K562 (cell line): ENCODE measurements at regions not wholly inside any gene's neighbourhood (a gene's known extent, or its start where the extent isn't known, plus 50 kb on each side); places are given as distances from the start of the nearest gene placed in this dataset.

Source experiments
- ATAC-seq: fragments of 200-7000 bp; cut with Tn5 transposase; 3 replicates; pipeline ENCODE4 v1.9.1; 2020; ENCODE audit warnings: moderate library complexity
- BruUV-seq: library from RNA; stranded (reverse); fragments of 400-500 nt; replicated peaks from 2 replicates; lab custom pipeline; 2021; lab: Mats Ljungman, UMichigan
- CTCF ChIA-PET: fragments of 300-600 bp; formaldehyde crosslinking; extraction: SDS; loops from one replicate; lab custom pipeline; 2021; ENCODE audit warnings: low intra/inter-chr PET ratio; lab: Yijun Ruan, JAX
- POLR2A ChIA-PET: fragments of 300-600, 350-650 bp; sonication (Branson Sonifier 250); formaldehyde crosslinking; extraction: SDS; loops from one replicate; lab custom pipeline; 2021; ENCODE audit warnings: antibody characterized with exemption, inconsistent platforms; lab: Yijun Ruan, JAX
- DNase-seq, 4 experiments: peaks; one replicate each; pipeline versions ENCODE4 v3.0.0 to v3.0.0-alpha.2; 2011 to 2018; ENCODE audit warnings: low spot score in 3 of 4, mixed read lengths in 3 of 4; ENCODE audit errors: extremely low read depth in 1 of 4
- FAIRE-seq: peaks from 2 replicates; lab custom pipeline; 2011; peaks lifted over from hg19 to GRCh38; lab: Jason Lieb, UNC
- H2AFZ ChIP-seq: 2 replicates; pipeline ENCODE4 v1.6.0; 2011; ENCODE audit warnings: low read depth, low read length, control low read depth, inconsistent platforms
- H3K27ac ChIP-seq: fragments of 200-600 bp; 3 replicates; pipeline ENCODE4 v1.8.0; 2011; ENCODE audit warnings: low read depth, mild to moderate bottlenecking, control low read depth, inconsistent platforms, low read length, moderate library complexity, mixed read lengths; ENCODE audit errors: extremely low read depth
- H3K27me3 ChIP-seq, 2 experiments: fragments of 300-600 bp in 1 of 2; 2 replicates in 1 of 2; 3 replicates in 1 of 2; pipeline versions ENCODE4 v1.6.0 to v1.8.0; 2011; ENCODE audit warnings: inconsistent platforms in 2 of 2, low read length in 2 of 2, mild to moderate bottlenecking in 1 of 2, mixed read lengths in 1 of 2, moderate library complexity in 1 of 2; ENCODE audit not compliant: control insufficient read depth in 2 of 2, insufficient read depth in 2 of 2
- H3K36me3 ChIP-seq: fragments of 300-600 bp; 3 replicates; pipeline ENCODE4 v1.8.0; 2011; ENCODE audit warnings: mild to moderate bottlenecking, low read length, inconsistent platforms; ENCODE audit not compliant: control insufficient read depth, insufficient read depth
- H3K4me1 ChIP-seq, 2 experiments: fragments of 200-600 bp in 1 of 2; replicated peaks in 1 of 2; 2 replicates in 1 of 2; 3 replicates in 1 of 2; pipeline versions ENCODE4 v1.5.1 to v1.8.0; 2011; ENCODE audit warnings: inconsistent platforms in 2 of 2, low read length in 2 of 2, mild to moderate bottlenecking in 1 of 2, mixed read lengths in 1 of 2, moderate library complexity in 1 of 2; ENCODE audit not compliant: control insufficient read depth in 2 of 2, insufficient read depth in 2 of 2
- H3K4me2 ChIP-seq: 2 replicates; pipeline ENCODE4 v1.6.1; 2011; ENCODE audit warnings: low read length, control low read depth, inconsistent platforms, mixed read lengths; ENCODE audit not compliant: insufficient read depth
- H3K4me3 ChIP-seq: fragments of 200-600 bp; sonication (generic), shearing (Covaris generic); 2 replicates; pipeline ENCODE4 v1.5.1; 2016; ENCODE audit warnings: control low read depth, inconsistent platforms
- H3K79me2 ChIP-seq: fragments of 200-600 bp; 3 replicates; pipeline ENCODE4 v1.8.0; 2011; ENCODE audit warnings: low read length, inconsistent platforms; ENCODE audit not compliant: control insufficient read depth, insufficient read depth
- H3K9ac ChIP-seq, 2 experiments: 2 replicates each; pipeline versions ENCODE4 v1.6.0 to v1.6.1; 2011; ENCODE audit warnings: low read depth in 2 of 2, low read length in 2 of 2, control low read depth in 1 of 2, inconsistent platforms in 1 of 2, mild to moderate bottlenecking in 1 of 2, mixed read lengths in 1 of 2; ENCODE audit not compliant: insufficient read depth in 1 of 2
- H3K9me1 ChIP-seq: one replicate; pipeline ENCODE4 v1.6.0; 2011; ENCODE audit warnings: inconsistent platforms, mild to moderate bottlenecking, low read length, moderate library complexity; ENCODE audit not compliant: control insufficient read depth, insufficient read depth
- H3K9me3 ChIP-seq: replicated peaks from 2 replicates; pipeline ENCODE4 v1.5.1; 2011; ENCODE audit warnings: low read depth, low read length, inconsistent platforms; ENCODE audit not compliant: control insufficient read depth, insufficient read depth
- H4K20me1 ChIP-seq: replicated peaks from 2 replicates; pipeline ENCODE4 v1.6.1; 2011; ENCODE audit warnings: low read length, inconsistent platforms, mixed read lengths; ENCODE audit not compliant: control insufficient read depth, insufficient read depth
- ATF7 ChIP-seq: fragments of 450-650 bp; IDR thresholded peaks from 2 replicates; pipeline ENCODE4 v1.7.1; 2014; ENCODE audit warnings: mild to moderate bottlenecking, moderate library complexity
- MAFK ChIP-seq: IDR thresholded peaks from 2 replicates; pipeline ENCODE4 v1.6.1; 2011; ENCODE audit warnings: low read length, improper control_type of control experiment
- NCOA2 ChIP-seq, 2 experiments: fragments of 450-650 bp; IDR thresholded peaks; 2 replicates each; pipeline ENCODE4 v1.6.1; 2018; ENCODE audit warnings: mild to moderate bottlenecking in 2 of 2, moderate library complexity in 1 of 2; ENCODE audit not compliant: partially characterized antibody in 2 of 2
- RBM39 ChIP-seq: fragments of 200-400 bp; formaldehyde crosslinking; optimal IDR thresholded peaks from 2 replicates; pipeline ENCODE3; 2018; ENCODE audit warnings: low read depth, low read length
- SMARCA5 ChIP-seq: fragments of 450-650 bp; IDR thresholded peaks from 2 replicates; pipeline ENCODE4 v1.6.1; 2016
- SRF ChIP-seq, 2 experiments: fragments of 250-450, 450-650 bp in 1 of 2; sonication (Bioruptor Pico) in 1 of 2; sonication (generic) in 1 of 2; formaldehyde crosslinking; IDR thresholded peaks; 2 replicates each; pipeline versions ENCODE4 v1.5.0 to v1.5.1; 2020 to 2022; ENCODE audit warnings: mild to moderate bottlenecking in 1 of 2, missing genetic modification reagents in 1 of 2
- ZNF24 ChIP-seq: fragments of 450-650 bp; IDR thresholded peaks from 2 replicates; pipeline ENCODE4 v1.6.1; 2016
- ZNF75A ChIP-seq: fragments of 450-650 bp; formaldehyde crosslinking; IDR thresholded peaks from 2 replicates; pipeline ENCODE4 v1.4.0; 2020; ENCODE audit warnings: mild to moderate bottlenecking
- in situ Hi-C: fragments of 300-500 bp; cut with MboI; formaldehyde crosslinking; loops from 4 replicates; pipeline ENCODE4 v1.15.0; 2018; ENCODE audit warnings: inconsistent platforms, mixed read lengths
- intact Hi-C: fragments of 100-400 bp; cut with micrococcal nuclease; formaldehyde crosslinking; loops from 2 replicates; pipeline ENCODE4 v1.14.2; 2022
- TF ChIP-seq, protein P1 (sequence below): sonication (generic); formaldehyde crosslinking; IDR thresholded peaks from 2 replicates; pipeline ENCODE4 v1.8.0; 2023; ENCODE audit warnings: mild to moderate bottlenecking, missing genetic modification reagents
- TF ChIP-seq, protein P2 (sequence below): fragments of 450-650 bp; formaldehyde crosslinking; IDR thresholded peaks from 2 replicates; pipeline ENCODE4 v1.4.0; 2020; ENCODE audit warnings: mild to moderate bottlenecking

DNA sequence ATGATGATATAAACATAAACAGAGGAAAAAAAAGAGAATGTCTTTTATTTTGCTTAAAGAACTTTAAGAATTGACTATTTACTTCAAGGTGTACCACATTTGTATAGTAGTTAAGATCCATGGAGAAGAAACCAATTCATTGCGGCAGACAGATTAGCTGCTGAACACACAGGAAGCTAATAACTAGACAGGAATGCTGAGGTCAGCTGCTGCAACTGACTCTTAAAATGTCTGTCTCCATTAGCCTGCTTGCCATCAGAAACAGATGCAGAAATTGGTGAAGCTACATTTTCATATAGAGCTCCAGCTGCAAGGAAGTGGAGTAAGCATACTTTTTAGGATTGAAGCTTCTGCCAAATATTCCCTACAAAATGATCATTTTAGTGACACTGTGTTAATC, 939.5 kb downstream of the EPHA7 start (continued):
- TF ChIP-seq, protein P1, sequence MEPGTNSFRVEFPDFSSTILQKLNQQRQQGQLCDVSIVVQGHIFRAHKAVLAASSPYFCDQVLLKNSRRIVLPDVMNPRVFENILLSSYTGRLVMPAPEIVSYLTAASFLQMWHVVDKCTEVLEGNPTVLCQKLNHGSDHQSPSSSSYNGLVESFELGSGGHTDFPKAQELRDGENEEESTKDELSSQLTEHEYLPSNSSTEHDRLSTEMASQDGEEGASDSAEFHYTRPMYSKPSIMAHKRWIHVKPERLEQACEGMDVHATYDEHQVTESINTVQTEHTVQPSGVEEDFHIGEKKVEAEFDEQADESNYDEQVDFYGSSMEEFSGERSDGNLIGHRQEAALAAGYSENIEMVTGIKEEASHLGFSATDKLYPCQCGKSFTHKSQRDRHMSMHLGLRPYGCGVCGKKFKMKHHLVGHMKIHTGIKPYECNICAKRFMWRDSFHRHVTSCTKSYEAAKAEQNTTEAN: no peak
- no peak for TF ChIP-seq ZNF24
- TF ChIP-seq ATF7: no peak
- no peak for TF ChIP-seq NCOA2 (IDR thresholded peaks at IDR 0.05; ENCODE audit: partially characterized antibody in 2 of 2)
- TF ChIP-seq ZNF75A (CRISPR knock-in tag): no peak
- no peak for TF ChIP-seq SMARCA5
- TF ChIP-seq, all 486 proteins: peak for 0

DNA sequence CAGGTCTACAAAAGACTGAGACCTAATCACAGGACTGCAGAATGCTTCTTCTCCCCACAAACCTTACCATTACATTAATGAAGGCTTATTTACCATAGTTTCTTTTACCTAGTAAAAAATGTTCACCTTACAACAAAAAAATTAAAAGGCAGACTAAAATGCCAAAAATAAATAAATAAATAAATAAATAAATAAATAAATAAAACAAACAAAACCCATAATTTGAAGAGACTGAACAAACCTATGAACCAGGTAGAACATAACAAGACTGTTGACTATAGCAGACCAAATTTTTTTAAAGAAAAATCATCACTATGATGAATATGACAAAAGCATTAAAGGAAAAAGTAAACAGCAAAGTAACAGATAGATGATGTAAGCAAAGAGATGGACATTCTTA, 946.3 kb downstream of the EPHA7 start:
- no peaks in the 10 kb centered on the region for H4K20me1 ChIP-seq
- POLR2A ChIA-PET: no interaction called here
- no peak overlapping the region for H3K4me2 ChIP-seq
- no peaks in the 10 kb centered on the region for H3K79me2 ChIP-seq
- no peak overlapping the region for H3K9ac ChIP-seq
- no peaks in the 10 kb centered on the region for H3K36me3 ChIP-seq
- no peak for ATAC-seq
- no peaks in the 10 kb centered on the region for H3K9me1 ChIP-seq
- H3K27me3 ChIP-seq: no peaks in the 10 kb centered on the region
- TF ChIP-seq SRF (CRISPR knock-in tag; IDR thresholded peaks at IDR 0.05): no peak
- TF ChIP-seq, protein P2, sequence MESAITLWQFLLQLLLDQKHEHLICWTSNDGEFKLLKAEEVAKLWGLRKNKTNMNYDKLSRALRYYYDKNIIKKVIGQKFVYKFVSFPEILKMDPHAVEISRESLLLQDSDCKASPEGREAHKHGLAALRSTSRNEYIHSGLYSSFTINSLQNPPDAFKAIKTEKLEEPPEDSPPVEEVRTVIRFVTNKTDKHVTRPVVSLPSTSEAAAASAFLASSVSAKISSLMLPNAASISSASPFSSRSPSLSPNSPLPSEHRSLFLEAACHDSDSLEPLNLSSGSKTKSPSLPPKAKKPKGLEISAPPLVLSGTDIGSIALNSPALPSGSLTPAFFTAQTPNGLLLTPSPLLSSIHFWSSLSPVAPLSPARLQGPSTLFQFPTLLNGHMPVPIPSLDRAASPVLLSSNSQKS (CRISPR knock-in tag): no peak
- no peak for TF ChIP-seq RBM39
- no peak for TF ChIP-seq MAFK
- TF ChIP-seq, all 486 proteins: peak for 0
- CTCF ChIA-PET: no interaction called here
- DNase-seq (no peak), FAIRE-seq (no peak)
- no peak overlapping the region for H3K4me3 ChIP-seq
- H2AFZ ChIP-seq: no peak overlapping the region
- no peaks in the 10 kb centered on the region for H3K9me3 ChIP-seq
- intact Hi-C loops: no loop called here
- no peaks in the 10 kb centered on the region for H3K4me1 ChIP-seq
- in situ Hi-C loops: no loop called here
- H3K27ac ChIP-seq: no peak overlapping the region
- BruUV-seq: no TSS peak
